HG02588 (cell line): ENCODE measurements at regions not wholly inside any gene's neighbourhood (a gene's known extent, or its start where the extent isn't known, plus 50 kb on each side); places are given as distances from the start of the nearest gene placed in this dataset.
"Not testable (repeated sequence)": the region's sequence is repeated elsewhere in the genome, so short reads cannot be mapped to it uniquely, and the experiment has no call there.

Experiments
- ATAC-seq: cut with Tn5 transposase; IDR thresholded peaks from one replicate; pipeline ENCODE4 v1.9.1; 2021; ENCODE audit warnings: mild to moderate bottlenecking, moderate library complexity; ENCODE audit not compliant: unreplicated experiment

- ATAC-seq, result no peak
These were observed 127.1 kb upstream of the FHIT start for GRCh38 chr3:61378311-61378710.

- peak; percentile 85 for ATAC-seq
These were observed 130.6 kb upstream of the FHIT start for GRCh38 chr3:61381745-61382392.

GRCh38 chr3:61387817-61388216 lies 136.6 kb upstream of the FHIT start:
- no peak for ATAC-seq

GRCh38 chr3:61393480-61393947 lies 142.3 kb upstream of the FHIT start:
- ATAC-seq, result not testable (repeated sequence)

GRCh38 chr3:61401359-61401758 lies 150.1 kb upstream of the FHIT start:
- ATAC-seq, result no peak

GRCh38 chr3:61407397-61407796 lies 154.0 kb upstream of the PTPRG start:
- no peak for ATAC-seq

- no peak for ATAC-seq
These were observed 151.7 kb upstream of the PTPRG start for GRCh38 chr3:61409638-61410037.

- not testable (repeated sequence) for ATAC-seq
These were observed 151.0 kb upstream of the PTPRG start for GRCh38 chr3:61410358-61410757.

- no peak for ATAC-seq
These were observed 150.2 kb upstream of the PTPRG start for GRCh38 chr3:61411009-61411662.

- ATAC-seq, result peak; percentile 82
These were observed 146.9 kb upstream of the PTPRG start for GRCh38 chr3:61414456-61414855.

- ATAC-seq, result no peak
These were observed 146.2 kb upstream of the PTPRG start for GRCh38 chr3:61415201-61415600.

GRCh38 chr3:61416618-61417017 lies 144.8 kb upstream of the PTPRG start:
- no peak for ATAC-seq

- no peak for ATAC-seq
These were observed 144.0 kb upstream of the PTPRG start for GRCh38 chr3:61417352-61417751.

GRCh38 chr3:61420136-61420759 lies 141.1 kb upstream of the PTPRG start:
- ATAC-seq, result peak; percentile 62

- no peak for ATAC-seq
These were observed 138.3 kb upstream of the PTPRG start for GRCh38 chr3:61422945-61423673.

- ATAC-seq, result no peak
These were observed 136.0 kb upstream of the PTPRG start for GRCh38 chr3:61425356-61425755.

GRCh38 chr3:61429106-61429505 lies 132.3 kb upstream of the PTPRG start:
- no peak for ATAC-seq

GRCh38 chr3:61434901-61435300 lies 126.5 kb upstream of the PTPRG start:
- not testable (repeated sequence) for ATAC-seq

- not testable (repeated sequence) for ATAC-seq
These were observed 126.0 kb upstream of the PTPRG start for GRCh38 chr3:61435361-61435760.

- ATAC-seq, result no peak
These were observed 122.9 kb upstream of the PTPRG start for GRCh38 chr3:61438253-61439121.

GRCh38 chr3:61439122-61439458 lies 122.3 kb upstream of the PTPRG start:
- no peak for ATAC-seq
